ENCODE measurements at regions not wholly inside any gene's neighbourhood (a gene's known extent, or its start where the extent isn't known, plus 50 kb on each side); places are given as distances from the start of the nearest gene placed in this dataset.

- 91% methylated on average over 2 of the region's 2 CpGs for WGBS (ENCODE audit: low lambda C conversion rate)
- Histone ChIP-seq H3K9me3 (no peaks in the 10 kb centered on the region), H3F3A (replicated peaks; ENCODE audit: insufficient read depth) (peaks cover 10% of the 10 kb centered on the region), H3K36me3 (replicated peaks in 1 of 2; ENCODE audit: control insufficient read depth in 1 of 2, insufficient read depth in 2 of 2, low read length in 1 of 2) (no peaks in the 10 kb centered on the region), H3K27me3 (ENCODE audit: insufficient read depth) (no peaks in the 10 kb centered on the region), H3K4me3 (ENCODE audit: low read depth in 2 of 2, low read length in 1 of 2) (no peak overlapping the region), H3K9me2 (no peaks in the 10 kb centered on the region), H2AFZ (ENCODE audit: low read depth) (0 out of 2 replicates have a peak overlapping the region, but pooled peaks have one; percentile 85), H3K9ac (no peak overlapping the region), H3K79me2 (ENCODE audit: insufficient read depth) (no peaks in the 10 kb centered on the region), H3K4me1 (ENCODE audit: control insufficient read depth in 1 of 2, insufficient read depth in 2 of 2, low read depth in 1 of 2, low read length in 1 of 2) (peaks cover 0 to 26% of the 10 kb centered on the region in 2 experiments; a peak in 1 of 4 replicates), H3K27ac (ENCODE audit: low read depth in 2 of 2, low read length in 1 of 2) (peak overlapping the region in 1 of 2 experiments; percentile 80; a peak in 1 of 4 replicates), H3K4me2 (no peak overlapping the region), H4K20me1 (ENCODE audit: insufficient read depth) (no peaks in the 10 kb centered on the region)
- CTCF ChIA-PET = no interaction called here
- no peak for TF ChIP-seq GATA2 (CRISPR knock-in tag; IDR thresholded peaks at IDR 0.05)
- TF ChIP-seq FOXJ3 (CRISPR knock-in tag; IDR thresholded peaks at IDR 0.05) = no peak
- no peak for TF ChIP-seq MEF2A (IDR thresholded peaks at IDR 0.05; ENCODE audit: borderline replicate concordance, low read depth)
- no peak for TF ChIP-seq CTCF (IDR thresholded peaks at IDR 0.05)
- TF ChIP-seq SIN3A (IDR thresholded peaks at IDR 0.05; ENCODE audit: borderline replicate concordance, low read depth, low read length) = no peak
- TF ChIP-seq JUND (IDR thresholded peaks at IDR 0.05) = no peak
- TF ChIP-seq ELF1 (IDR thresholded peaks at IDR 0.05) = no peak
- TF ChIP-seq MAX (IDR thresholded peaks at IDR 0.05; ENCODE audit: low read depth) = no peak
- TF ChIP-seq SMC3 (IDR thresholded peaks at IDR 0.05; ENCODE audit: low read depth, low read length) = no peak
- TF ChIP-seq MXI1 (IDR thresholded peaks at IDR 0.05; ENCODE audit: low read depth, low read length) = no peak
- TF ChIP-seq REST (IDR thresholded peaks at IDR 0.05; ENCODE audit: low read depth, low read length) = no peak
- TF ChIP-seq NFIC (IDR thresholded peaks at IDR 0.05; ENCODE audit: borderline replicate concordance) = no peak
- TF ChIP-seq YY1 (IDR thresholded peaks at IDR 0.05; ENCODE audit: low read depth) = no peak
- TF ChIP-seq FOXM1 (IDR thresholded peaks at IDR 0.05; ENCODE audit: low read depth) = no peak
- DNase-seq = no peak
- POLR2A ChIA-PET = no interaction called here
Measured at GRCh38 chr13:76724421-76724820, 161.8 kb downstream of the KCTD12 start.
